Natural killer cell (primary cell): ENCODE measurements at regions not wholly inside any gene's neighbourhood (a gene's known extent, or its start where the extent isn't known, plus 50 kb on each side); places are given as distances from the start of the nearest gene placed in this dataset.
"Not testable (repeated sequence)": the region's sequence is repeated elsewhere in the genome, so short reads cannot be mapped to it uniquely, and the experiment has no call there.

Source experiments
- ATAC-seq, 3 donors: fragments of 150-1000 bp in 2 of 3; fragments of 200-7000 bp in 1 of 3; cut with Tn5 transposase; 1 replicate in 1 of 3; 2 replicates in 2 of 3; pipeline ENCODE4 v1.10.0; 2021; ENCODE audit warnings: mild to moderate bottlenecking in 2 of 3, moderate library complexity in 2 of 3
- DNase-seq, 2 donors: peaks; one replicate each; pipeline versions ENCODE4 v3.0.0 to v3.0.0-alpha.2; 2013 to 2021; ENCODE audit warnings: mixed read lengths in 1 of 2
- H3K27ac ChIP-seq: one replicate; pipeline ENCODE4 v1.5.1; 2013; ENCODE audit warnings: mild to moderate bottlenecking, low read length
- H3K27me3 ChIP-seq: one replicate; pipeline ENCODE4 v1.6.1; 2013; ENCODE audit warnings: low read length; ENCODE audit not compliant: control insufficient read depth, insufficient read depth
- H3K36me3 ChIP-seq: one replicate; pipeline ENCODE4 v1.6.1; 2013; ENCODE audit warnings: low read length; ENCODE audit not compliant: control insufficient read depth, insufficient read depth
- H3K4me1 ChIP-seq: one replicate; pipeline ENCODE4 v1.6.1; 2013; ENCODE audit warnings: low read length; ENCODE audit not compliant: control insufficient read depth, insufficient read depth
- H3K4me3 ChIP-seq: one replicate; pipeline ENCODE4 v1.5.1; 2013; ENCODE audit warnings: low read length
- H3K9me3 ChIP-seq: one replicate; pipeline ENCODE4 v1.6.1; 2013; ENCODE audit warnings: low read length; ENCODE audit not compliant: control insufficient read depth, insufficient read depth
- H3K27ac Mint-ChIP-seq, 2 donors: one replicate each; pipeline ENCODE4 v1.8.0; 2022; ENCODE audit warnings: mild to moderate bottlenecking in 2 of 2, mixed read lengths in 2 of 2, moderate library complexity in 1 of 2
- H3K27me3 Mint-ChIP-seq, 2 donors: one replicate each; pipeline ENCODE4 v1.8.0; 2022; ENCODE audit warnings: low read depth in 2 of 2, mixed read lengths in 2 of 2
- H3K36me3 Mint-ChIP-seq: one replicate; pipeline ENCODE4 v1.8.0; 2022; ENCODE audit warnings: mixed read lengths
- H3K4me1 Mint-ChIP-seq, 2 donors: one replicate each; pipeline ENCODE4 v1.8.0; 2022; ENCODE audit warnings: mixed read lengths in 2 of 2
- H3K4me3 Mint-ChIP-seq: one replicate; pipeline ENCODE4 v1.8.0; 2022; ENCODE audit warnings: mild to moderate bottlenecking, moderate library complexity, mixed read lengths
- H3K9me3 Mint-ChIP-seq, 2 donors: one replicate each; pipeline ENCODE4 v1.8.0; 2022; ENCODE audit warnings: mixed read lengths in 2 of 2
- CTCF ChIP-seq: fragments of 200-600 bp; IDR thresholded peaks from one replicate; pipeline ENCODE4 v1.8.0; 2022; ENCODE audit warnings: antibody characterized with exemption
- WGBS: methylation state at CpG from one replicate; pipeline ENCODE4 v1.1.7; 2013; ENCODE audit warnings: missing lambda C conversion rate; ENCODE audit not compliant: insufficient coverage; 5-methylcytosine and 5-hydroxymethylcytosine counted together
- intact Hi-C: fragments of 100-400 bp; cut with micrococcal nuclease; formaldehyde crosslinking; loops from one replicate; pipeline ENCODE4 v1.14.2; 2022

- H3K4me1 Mint-ChIP-seq: no peaks in the 10 kb centered on the region
- no peak overlapping the region for H3K27ac ChIP-seq
- no peaks in the 10 kb centered on the region for H3K36me3 ChIP-seq
- intact Hi-C loops: no loop called here
- DNase-seq (no peak), ATAC-seq (no peak)
- H3K27ac Mint-ChIP-seq: no peak overlapping the region
- no peaks in the 10 kb centered on the region for H3K4me1 ChIP-seq
- H3K9me3 ChIP-seq: no peaks in the 10 kb centered on the region
- H3K27me3 Mint-ChIP-seq: no peaks in the 10 kb centered on the region
- peaks cover 4 to 5% of the 10 kb centered on the region in 2 donors for H3K9me3 Mint-ChIP-seq
- WGBS: 81% methylated on average over 3 of the region's 3 CpGs
- no peaks in the 10 kb centered on the region for H3K27me3 ChIP-seq
- no peaks in the 10 kb centered on the region for H3K36me3 Mint-ChIP-seq
- no peak overlapping the region for H3K4me3 Mint-ChIP-seq
- no peak overlapping the region for H3K4me3 ChIP-seq
- no peak for TF ChIP-seq CTCF
Measured at GRCh38 chr7:113176836-113177235, 58.5 kb upstream of the SMIM30 start.

GRCh38 chr7:113176180-113176579, 57.8 kb upstream of the SMIM30 start:
- H3K4me1 Mint-ChIP-seq, ATAC-seq, H3K27me3 Mint-ChIP-seq, H3K27ac ChIP-seq, H3K9me3 ChIP-seq, H3K4me3 ChIP-seq, DNase-seq, H3K27ac Mint-ChIP-seq, H3K4me1 ChIP-seq, intact Hi-C loops, H3K36me3 ChIP-seq, H3K4me3 Mint-ChIP-seq, H3K9me3 Mint-ChIP-seq, H3K36me3 Mint-ChIP-seq, H3K27me3 ChIP-seq: not testable (repeated sequence)

GRCh38 chr7:113175525-113176104, 57.3 kb upstream of the SMIM30 start:
- Mint-ChIP-seq H3K4me3 (no peak overlapping the region), H3K27me3 (no peaks in the 10 kb centered on the region), H3K27ac (no peak overlapping the region), H3K36me3 (no peaks in the 10 kb centered on the region), H3K9me3 (peaks cover 4% of the 10 kb centered on the region in 2 donors), H3K4me1 (no peaks in the 10 kb centered on the region)
- DNase-seq (no peak), ATAC-seq (no peak)
- Histone ChIP-seq H3K27me3 (no peaks in the 10 kb centered on the region), H3K27ac (no peak overlapping the region), H3K4me3 (no peak overlapping the region), H3K9me3 (no peaks in the 10 kb centered on the region), H3K4me1 (no peaks in the 10 kb centered on the region), H3K36me3 (no peaks in the 10 kb centered on the region)
- no CpG with 5 or more reads among the region's 1 CpG for WGBS
- intact Hi-C loops: no loop called here
- no peak for TF ChIP-seq CTCF

- Histone ChIP-seq H3K9me3 (no peaks in the 10 kb centered on the region), H3K4me3 (no peak overlapping the region), H3K27me3 (no peaks in the 10 kb centered on the region), H3K36me3 (no peaks in the 10 kb centered on the region), H3K27ac (no peak overlapping the region), H3K4me1 (no peaks in the 10 kb centered on the region)
- DNase-seq (no peak), ATAC-seq (no peak)
- 94% methylated on average over 11 of the region's 11 CpGs for WGBS
- Mint-ChIP-seq H3K27me3 (no peaks in the 10 kb centered on the region), H3K27ac (no peak overlapping the region), H3K9me3 (peaks cover 0 to 3% of the 10 kb centered on the region in 2 donors), H3K4me1 (no peaks in the 10 kb centered on the region), H3K4me3 (no peak overlapping the region), H3K36me3 (no peaks in the 10 kb centered on the region)
- intact Hi-C loops: no loop called here
- TF ChIP-seq CTCF: no peak
Measured at GRCh38 chr7:113172726-113173125, 54.4 kb upstream of the SMIM30 start.
